ENCODE measurements at regions not wholly inside any gene's neighbourhood (a gene's known extent, or its start where the extent isn't known, plus 50 kb on each side); places are given as distances from the start of the nearest gene placed in this dataset.

DNA sequence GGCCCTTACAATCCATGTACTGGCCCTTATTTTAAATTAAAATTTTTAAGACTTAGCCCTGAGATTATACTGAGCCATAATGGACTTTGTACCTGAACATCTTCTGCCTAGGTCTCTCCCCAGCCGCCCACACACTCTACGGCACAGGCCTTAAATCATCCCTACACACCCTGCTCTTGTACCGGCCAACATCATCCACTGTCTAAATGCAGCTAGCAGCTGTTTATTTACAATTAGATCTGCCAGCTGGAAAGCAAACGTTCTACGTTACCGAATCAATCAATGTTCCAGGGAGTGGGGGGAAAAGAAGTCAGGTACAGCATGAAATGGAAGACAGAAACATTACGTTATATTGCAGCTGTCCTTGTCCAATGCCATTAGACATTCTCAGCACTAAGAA lies 88.4 kb upstream of the GRAMD2B start:
- TF ChIP-seq, protein P1, sequence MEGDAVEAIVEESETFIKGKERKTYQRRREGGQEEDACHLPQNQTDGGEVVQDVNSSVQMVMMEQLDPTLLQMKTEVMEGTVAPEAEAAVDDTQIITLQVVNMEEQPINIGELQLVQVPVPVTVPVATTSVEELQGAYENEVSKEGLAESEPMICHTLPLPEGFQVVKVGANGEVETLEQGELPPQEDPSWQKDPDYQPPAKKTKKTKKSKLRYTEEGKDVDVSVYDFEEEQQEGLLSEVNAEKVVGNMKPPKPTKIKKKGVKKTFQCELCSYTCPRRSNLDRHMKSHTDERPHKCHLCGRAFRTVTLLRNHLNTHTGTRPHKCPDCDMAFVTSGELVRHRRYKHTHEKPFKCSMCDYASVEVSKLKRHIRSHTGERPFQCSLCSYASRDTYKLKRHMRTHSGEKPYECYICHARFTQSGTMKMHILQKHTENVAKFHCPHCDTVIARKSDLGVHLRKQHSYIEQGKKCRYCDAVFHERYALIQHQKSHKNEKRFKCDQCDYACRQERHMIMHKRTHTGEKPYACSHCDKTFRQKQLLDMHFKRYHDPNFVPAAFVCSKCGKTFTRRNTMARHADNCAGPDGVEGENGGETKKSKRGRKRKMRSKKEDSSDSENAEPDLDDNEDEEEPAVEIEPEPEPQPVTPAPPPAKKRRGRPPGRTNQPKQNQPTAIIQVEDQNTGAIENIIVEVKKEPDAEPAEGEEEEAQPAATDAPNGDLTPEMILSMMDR (IDR thresholded peaks at IDR 0.05), result no peak
- TF ChIP-seq EP300 (IDR thresholded peaks at IDR 0.05), result no peak

All from suprapubic skin (tissue), 3 donors.